ENCODE measurements at regions not wholly inside any gene's neighbourhood (a gene's known extent, or its start where the extent isn't known, plus 50 kb on each side); places are given as distances from the start of the nearest gene placed in this dataset.

DNA sequence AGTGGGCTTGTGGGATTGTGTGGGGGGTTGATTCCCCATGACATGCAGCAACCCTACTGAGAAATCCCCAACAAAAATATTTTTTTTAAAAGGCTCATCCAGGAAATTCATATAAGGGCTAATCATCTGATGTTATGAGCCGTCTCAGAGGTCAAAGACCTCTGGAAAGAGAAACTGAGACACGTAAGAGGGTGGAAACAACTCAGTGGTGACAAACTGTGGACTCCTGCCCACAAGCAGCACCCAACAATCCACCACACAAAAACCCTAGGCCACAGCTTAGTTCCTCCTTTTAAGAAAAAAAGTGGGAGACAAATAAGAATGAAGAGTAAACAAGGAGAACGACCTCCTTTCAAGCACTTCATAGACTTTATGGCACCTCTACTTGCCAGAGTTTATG, 1096.1 kb upstream of the NRXN1 start:
- no peaks in the 10 kb centered on the region for H3K9me2 ChIP-seq (replicated peaks; ENCODE audit: control insufficient read depth, low read length)
- peaks cover 7% of the 10 kb centered on the region; the same call in 1 of the 2 replicates for H3K9me3 ChIP-seq (ENCODE audit: control insufficient read depth, insufficient read depth, low read length)
- H3F3A ChIP-seq (ENCODE audit: control insufficient read depth, insufficient read depth) = no peaks in the 10 kb centered on the region
- no peaks in the 10 kb centered on the region for H3K36me3 ChIP-seq (ENCODE audit: control insufficient read depth, low read length)
- H4K20me1 ChIP-seq (ENCODE audit: control insufficient read depth, insufficient read depth, low read depth, low read length) = no peaks in the 10 kb centered on the region
- H3K4me3 ChIP-seq (ENCODE audit: low read length) = no peak overlapping the region
- H3K4me1 ChIP-seq (ENCODE audit: control insufficient read depth, low read length) = peaks cover 6% of the 10 kb centered on the region
- H3K27me3 ChIP-seq (ENCODE audit: control insufficient read depth, low read length) = no peaks in the 10 kb centered on the region
- H3K4me2 ChIP-seq (ENCODE audit: low read length) = no peak overlapping the region
- TF ChIP-seq, protein P1, sequence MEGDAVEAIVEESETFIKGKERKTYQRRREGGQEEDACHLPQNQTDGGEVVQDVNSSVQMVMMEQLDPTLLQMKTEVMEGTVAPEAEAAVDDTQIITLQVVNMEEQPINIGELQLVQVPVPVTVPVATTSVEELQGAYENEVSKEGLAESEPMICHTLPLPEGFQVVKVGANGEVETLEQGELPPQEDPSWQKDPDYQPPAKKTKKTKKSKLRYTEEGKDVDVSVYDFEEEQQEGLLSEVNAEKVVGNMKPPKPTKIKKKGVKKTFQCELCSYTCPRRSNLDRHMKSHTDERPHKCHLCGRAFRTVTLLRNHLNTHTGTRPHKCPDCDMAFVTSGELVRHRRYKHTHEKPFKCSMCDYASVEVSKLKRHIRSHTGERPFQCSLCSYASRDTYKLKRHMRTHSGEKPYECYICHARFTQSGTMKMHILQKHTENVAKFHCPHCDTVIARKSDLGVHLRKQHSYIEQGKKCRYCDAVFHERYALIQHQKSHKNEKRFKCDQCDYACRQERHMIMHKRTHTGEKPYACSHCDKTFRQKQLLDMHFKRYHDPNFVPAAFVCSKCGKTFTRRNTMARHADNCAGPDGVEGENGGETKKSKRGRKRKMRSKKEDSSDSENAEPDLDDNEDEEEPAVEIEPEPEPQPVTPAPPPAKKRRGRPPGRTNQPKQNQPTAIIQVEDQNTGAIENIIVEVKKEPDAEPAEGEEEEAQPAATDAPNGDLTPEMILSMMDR (IDR thresholded peaks at IDR 0.05; ENCODE audit: low read depth, low read length, poor library complexity, severe bottlenecking) = no peak
- no peak for TF ChIP-seq EZH2phosphoT487 (IDR thresholded peaks at IDR 0.05; ENCODE audit: borderline replicate concordance, low read length)
- no peak overlapping the region for H3K27ac ChIP-seq (ENCODE audit: low read depth, low read length)
- H3K79me2 ChIP-seq (ENCODE audit: control insufficient read depth, low read length) = no peaks in the 10 kb centered on the region

DNA sequence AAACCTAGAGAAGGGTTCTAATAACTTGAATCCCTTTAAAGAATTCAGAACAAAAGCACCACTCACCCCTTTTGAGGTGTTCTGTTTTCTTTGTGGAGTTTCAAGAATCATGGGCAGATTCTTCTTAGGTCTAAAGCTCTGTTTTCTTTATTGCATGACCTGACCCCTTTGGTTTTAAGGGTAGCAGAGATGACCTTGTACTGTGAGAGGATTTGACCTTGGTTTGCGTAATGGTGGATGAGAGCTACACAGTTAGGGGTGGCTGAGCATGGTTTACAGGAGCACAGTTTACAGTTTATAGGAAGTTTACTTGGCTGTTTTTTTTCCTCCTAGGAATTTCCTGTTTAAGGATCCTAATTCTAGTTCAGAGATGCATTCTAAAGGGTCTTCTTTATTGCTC, 1095.6 kb upstream of the NRXN1 start:
- TF ChIP-seq EZH2phosphoT487 (IDR thresholded peaks at IDR 0.05; ENCODE audit: borderline replicate concordance, low read length) = no peak
- TF ChIP-seq, protein P1 (IDR thresholded peaks at IDR 0.05; ENCODE audit: low read depth, low read length, poor library complexity, severe bottlenecking) = no peak
- H3K4me3 ChIP-seq (ENCODE audit: low read length) = no peak overlapping the region
- no peaks in the 10 kb centered on the region for H3K27me3 ChIP-seq (ENCODE audit: control insufficient read depth, low read length)
- H3K79me2 ChIP-seq (ENCODE audit: control insufficient read depth, low read length) = no peaks in the 10 kb centered on the region
- no peaks in the 10 kb centered on the region for H3K36me3 ChIP-seq (ENCODE audit: control insufficient read depth, low read length)
- no peaks in the 10 kb centered on the region for H3K9me2 ChIP-seq (replicated peaks; ENCODE audit: control insufficient read depth, low read length)
- H3K4me1 ChIP-seq (ENCODE audit: control insufficient read depth, low read length) = peaks cover 6% of the 10 kb centered on the region
- H3K9me3 ChIP-seq (ENCODE audit: control insufficient read depth, insufficient read depth, low read length) = peaks cover 7% of the 10 kb centered on the region; the same call in 1 of the 2 replicates
- H3F3A ChIP-seq (ENCODE audit: control insufficient read depth, insufficient read depth) = no peaks in the 10 kb centered on the region
- H3K4me2 ChIP-seq (ENCODE audit: low read length) = no peak overlapping the region
- no peak overlapping the region for H3K27ac ChIP-seq (ENCODE audit: low read depth, low read length)
- no peaks in the 10 kb centered on the region for H4K20me1 ChIP-seq (ENCODE audit: control insufficient read depth, insufficient read depth, low read depth, low read length)

DNA sequence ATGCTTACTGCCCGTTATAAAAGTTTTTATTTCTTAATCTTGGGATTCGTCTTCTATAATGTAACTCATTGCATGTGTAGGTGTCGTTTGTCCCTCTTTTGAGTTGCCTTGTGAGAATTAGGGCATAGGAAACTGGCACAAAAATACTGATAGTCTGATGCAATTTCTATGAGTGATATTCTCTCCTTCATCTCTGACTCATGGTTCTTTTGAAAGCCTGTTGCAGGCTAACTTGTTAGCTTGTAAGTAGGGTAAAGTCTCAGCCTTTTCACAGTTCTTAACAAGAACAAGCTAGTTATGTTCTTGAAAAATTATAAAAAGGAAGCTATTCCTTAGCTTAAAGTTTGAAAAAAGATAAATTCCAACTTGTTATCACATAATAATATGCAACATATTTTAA, 1085.4 kb upstream of the NRXN1 start:
- Histone ChIP-seq H3K79me2 (ENCODE audit: control insufficient read depth, low read length) (no peaks in the 10 kb centered on the region), H3K36me3 (ENCODE audit: control insufficient read depth, low read length) (no peaks in the 10 kb centered on the region), H3K4me3 (ENCODE audit: low read length) (no peak overlapping the region), H3K27ac (ENCODE audit: low read depth, low read length) (no peak overlapping the region), H3K9me3 (ENCODE audit: control insufficient read depth, insufficient read depth, low read length) (no peaks in the 10 kb centered on the region), H3K27me3 (ENCODE audit: control insufficient read depth, low read length) (no peaks in the 10 kb centered on the region), H3K4me2 (ENCODE audit: low read length) (no peak overlapping the region), H3K4me1 (ENCODE audit: control insufficient read depth, low read length) (no peaks in the 10 kb centered on the region), H3K9me2 (replicated peaks; ENCODE audit: control insufficient read depth, low read length) (no peaks in the 10 kb centered on the region), H3F3A (ENCODE audit: control insufficient read depth, insufficient read depth) (no peaks in the 10 kb centered on the region), H4K20me1 (ENCODE audit: control insufficient read depth, insufficient read depth, low read depth, low read length) (no peaks in the 10 kb centered on the region)
- TF ChIP-seq EZH2phosphoT487 (IDR thresholded peaks at IDR 0.05; ENCODE audit: borderline replicate concordance, low read length) = no peak
- TF ChIP-seq, protein P1 (IDR thresholded peaks at IDR 0.05; ENCODE audit: low read depth, low read length, poor library complexity, severe bottlenecking) = no peak

DNA sequence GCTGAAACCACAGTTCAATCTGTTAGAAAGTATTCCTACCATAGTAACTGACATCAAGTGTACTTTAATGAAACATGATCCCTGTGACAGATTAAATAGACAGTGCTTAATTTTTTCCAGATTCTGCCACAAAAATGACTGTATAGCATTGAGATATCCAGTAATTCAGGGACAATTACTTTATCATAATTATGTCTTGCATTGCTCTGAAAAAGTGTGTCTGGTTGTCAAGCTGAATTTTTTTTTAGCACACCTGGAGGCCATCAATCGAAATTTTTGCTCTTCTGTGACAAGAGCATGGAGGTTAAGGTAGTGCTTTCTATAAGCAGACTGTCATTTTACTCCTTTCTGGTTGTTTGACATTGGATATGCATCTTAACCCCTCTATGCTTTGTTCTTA, 1083.8 kb upstream of the NRXN1 start:
- Histone ChIP-seq H3K4me2 (ENCODE audit: low read length) (no peak overlapping the region), H3K9me3 (ENCODE audit: control insufficient read depth, insufficient read depth, low read length) (no peaks in the 10 kb centered on the region), H3K4me1 (ENCODE audit: control insufficient read depth, low read length) (no peaks in the 10 kb centered on the region), H3K27ac (ENCODE audit: low read depth, low read length) (no peak overlapping the region), H3K27me3 (ENCODE audit: control insufficient read depth, low read length) (no peaks in the 10 kb centered on the region), H3K9me2 (replicated peaks; ENCODE audit: control insufficient read depth, low read length) (no peaks in the 10 kb centered on the region), H3F3A (ENCODE audit: control insufficient read depth, insufficient read depth) (no peaks in the 10 kb centered on the region), H3K4me3 (ENCODE audit: low read length) (no peak overlapping the region), H3K36me3 (ENCODE audit: control insufficient read depth, low read length) (no peaks in the 10 kb centered on the region), H3K79me2 (ENCODE audit: control insufficient read depth, low read length) (no peaks in the 10 kb centered on the region), H4K20me1 (ENCODE audit: control insufficient read depth, insufficient read depth, low read depth, low read length) (no peaks in the 10 kb centered on the region)
- no peak for TF ChIP-seq EZH2phosphoT487 (IDR thresholded peaks at IDR 0.05; ENCODE audit: borderline replicate concordance, low read length)
- TF ChIP-seq, protein P1 (IDR thresholded peaks at IDR 0.05; ENCODE audit: low read depth, low read length, poor library complexity, severe bottlenecking) = no peak

Data from DOHH2 (cell line).